ENCODE measurements at regions not wholly inside any gene's neighbourhood (a gene's known extent, or its start where the extent isn't known, plus 50 kb on each side); places are given as distances from the start of the nearest gene placed in this dataset.

- no peaks in the 10 kb centered on the region for H3K36me3 ChIP-seq
- no peak for DNase-seq (ENCODE audit: low spot score in 2 of 2)
- H3K9me3 ChIP-seq, result no peaks in the 10 kb centered on the region
- no peaks in the 10 kb centered on the region for H3K27me3 ChIP-seq
- TF ChIP-seq POLR2AphosphoS5 (IDR thresholded peaks at IDR 0.05) (no peak), CTCF (IDR thresholded peaks at IDR 0.05) (no peak), POLR2A (IDR thresholded peaks at IDR 0.05) (no peak)
- H3K27ac ChIP-seq, result no peak overlapping the region
- no peaks in the 10 kb centered on the region for H3K4me1 ChIP-seq
- intact Hi-C loops (cut with DNase I; ENCODE audit: low total_unique reads), result no loop called here
- no peak overlapping the region for H3K4me3 ChIP-seq
Measured at GRCh38 chr16:9170470-9170869, 79.0 kb downstream of the HAPSTR1 start.

- H3K4me3 ChIP-seq, result no peak overlapping the region
- H3K4me1 ChIP-seq, result no peaks in the 10 kb centered on the region
- no peak for DNase-seq (ENCODE audit: low spot score in 2 of 2)
- intact Hi-C loops (cut with DNase I; ENCODE audit: low total_unique reads), result no loop called here
- H3K27ac ChIP-seq, result no peak overlapping the region
- H3K36me3 ChIP-seq, result no peaks in the 10 kb centered on the region
- TF ChIP-seq POLR2AphosphoS5 (IDR thresholded peaks at IDR 0.05) (no peak), CTCF (IDR thresholded peaks at IDR 0.05) (no peak), POLR2A (IDR thresholded peaks at IDR 0.05) (no peak)
- no peaks in the 10 kb centered on the region for H3K27me3 ChIP-seq
- no peaks in the 10 kb centered on the region for H3K9me3 ChIP-seq
Measured at GRCh38 chr16:9176547-9177418, 85.3 kb downstream of the HAPSTR1 start.

- H3K4me3 ChIP-seq, result no peak overlapping the region
- no peaks in the 10 kb centered on the region for H3K9me3 ChIP-seq
- DNase-seq (ENCODE audit: low spot score in 2 of 2), result no peak
- no peaks in the 10 kb centered on the region for H3K36me3 ChIP-seq
- H3K4me1 ChIP-seq, result no peaks in the 10 kb centered on the region
- H3K27me3 ChIP-seq, result no peaks in the 10 kb centered on the region
- TF ChIP-seq POLR2A (IDR thresholded peaks at IDR 0.05) (no peak), CTCF (IDR thresholded peaks at IDR 0.05) (no peak), POLR2AphosphoS5 (IDR thresholded peaks at IDR 0.05) (no peak)
- intact Hi-C loops (cut with DNase I; ENCODE audit: low total_unique reads), result no loop called here
- H3K27ac ChIP-seq, result no peak overlapping the region
Measured at GRCh38 chr16:9177861-9178260, 86.4 kb downstream of the HAPSTR1 start.

- H3K9me3 ChIP-seq, result peaks cover 0 to 5% of the 10 kb centered on the region in 2 donors
- DNase-seq (ENCODE audit: low spot score in 2 of 2), result no peak
- no peaks in the 10 kb centered on the region for H3K36me3 ChIP-seq
- H3K4me3 ChIP-seq, result no peak overlapping the region
- no peak overlapping the region for H3K27ac ChIP-seq
- no peaks in the 10 kb centered on the region for H3K4me1 ChIP-seq
- no peaks in the 10 kb centered on the region for H3K27me3 ChIP-seq
- TF ChIP-seq POLR2A (IDR thresholded peaks at IDR 0.05), result no peak
- no peak for TF ChIP-seq POLR2AphosphoS5 (IDR thresholded peaks at IDR 0.05)
- TF ChIP-seq CTCF (IDR thresholded peaks at IDR 0.05), result no peak
- intact Hi-C loops (cut with DNase I; ENCODE audit: low total_unique reads), result no loop called here
Measured at GRCh38 chr16:9183682-9184353, 92.4 kb downstream of the HAPSTR1 start.

- intact Hi-C loops (cut with DNase I; ENCODE audit: low total_unique reads), result no loop called here
- TF ChIP-seq CTCF (IDR thresholded peaks at IDR 0.05) (no peak), POLR2A (IDR thresholded peaks at IDR 0.05) (no peak), POLR2AphosphoS5 (IDR thresholded peaks at IDR 0.05) (no peak)
Measured at GRCh38 chr16:9184354-9184690, 92.9 kb downstream of the HAPSTR1 start.

More at GRCh38 chr16:9184354-9184690, 92.9 kb downstream of the HAPSTR1 start:
- Histone ChIP-seq H3K4me3 (no peak overlapping the region), H3K36me3 (no peaks in the 10 kb centered on the region), H3K9me3 (peaks cover 0 to 5% of the 10 kb centered on the region in 2 donors), H3K27ac (no peak overlapping the region), H3K4me1 (no peaks in the 10 kb centered on the region), H3K27me3 (no peaks in the 10 kb centered on the region)
- no peak for DNase-seq (ENCODE audit: low spot score in 2 of 2)

All from breast epithelium (tissue), 4 donors.